ENCODE measurements at regions not wholly inside any gene's neighbourhood (a gene's known extent, or its start where the extent isn't known, plus 50 kb on each side); places are given as distances from the start of the nearest gene placed in this dataset.

GRCh38 chr5:143952809-143953208 lies 140.8 kb downstream of the HMHB1 start:
- Mint-ChIP-seq H3K36me3 (no peaks in the 10 kb centered on the region), H3K4me3 (no peak overlapping the region), H3K9me3 (peaks cover 13% of the 10 kb centered on the region), H3K27me3 (peaks cover 3% of the 10 kb centered on the region), H3K4me1 (ENCODE audit: unreplicated experiment) (no peaks in the 10 kb centered on the region), H3K27ac (no peak overlapping the region)
- TF ChIP-seq, protein P1, sequence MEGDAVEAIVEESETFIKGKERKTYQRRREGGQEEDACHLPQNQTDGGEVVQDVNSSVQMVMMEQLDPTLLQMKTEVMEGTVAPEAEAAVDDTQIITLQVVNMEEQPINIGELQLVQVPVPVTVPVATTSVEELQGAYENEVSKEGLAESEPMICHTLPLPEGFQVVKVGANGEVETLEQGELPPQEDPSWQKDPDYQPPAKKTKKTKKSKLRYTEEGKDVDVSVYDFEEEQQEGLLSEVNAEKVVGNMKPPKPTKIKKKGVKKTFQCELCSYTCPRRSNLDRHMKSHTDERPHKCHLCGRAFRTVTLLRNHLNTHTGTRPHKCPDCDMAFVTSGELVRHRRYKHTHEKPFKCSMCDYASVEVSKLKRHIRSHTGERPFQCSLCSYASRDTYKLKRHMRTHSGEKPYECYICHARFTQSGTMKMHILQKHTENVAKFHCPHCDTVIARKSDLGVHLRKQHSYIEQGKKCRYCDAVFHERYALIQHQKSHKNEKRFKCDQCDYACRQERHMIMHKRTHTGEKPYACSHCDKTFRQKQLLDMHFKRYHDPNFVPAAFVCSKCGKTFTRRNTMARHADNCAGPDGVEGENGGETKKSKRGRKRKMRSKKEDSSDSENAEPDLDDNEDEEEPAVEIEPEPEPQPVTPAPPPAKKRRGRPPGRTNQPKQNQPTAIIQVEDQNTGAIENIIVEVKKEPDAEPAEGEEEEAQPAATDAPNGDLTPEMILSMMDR (conservative IDR thresholded peaks at IDR 0.05) = no peak
- no peak for DNase-seq (ENCODE audit: extremely low spot score, unreplicated experiment)

DNA sequence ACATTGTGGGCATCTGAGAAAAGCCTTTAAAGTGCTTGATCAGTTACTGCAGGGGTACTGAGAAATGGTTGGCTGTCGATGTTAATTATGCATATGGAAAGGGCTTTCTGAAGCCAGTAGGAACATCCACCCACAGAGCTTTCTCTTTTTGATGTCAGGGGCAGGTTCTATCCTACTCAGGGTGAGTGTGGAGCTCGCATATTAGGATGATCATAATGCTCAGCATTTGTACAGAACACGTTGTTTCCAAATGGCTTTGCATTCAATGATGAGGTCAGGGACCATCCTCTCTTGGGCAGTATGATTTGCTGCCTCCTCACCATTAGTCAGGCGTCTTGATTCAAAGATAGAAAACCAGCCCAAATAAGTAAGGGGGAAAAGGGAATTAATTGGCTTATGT lies 141.9 kb downstream of the HMHB1 start:
- H3K27ac Mint-ChIP-seq = no peak overlapping the region
- H3K27me3 Mint-ChIP-seq = peaks cover 3% of the 10 kb centered on the region

GRCh38 chr5:143955141-143955540 lies 143.2 kb downstream of the HMHB1 start:
- H3K4me3 Mint-ChIP-seq = no peak overlapping the region

More for the DNA sequence above, 141.9 kb downstream of the HMHB1 start:
- Mint-ChIP-seq H3K9me3 (peaks cover 17% of the 10 kb centered on the region), H3K4me1 (ENCODE audit: unreplicated experiment) (no peaks in the 10 kb centered on the region), H3K4me3 (no peak overlapping the region), H3K36me3 (no peaks in the 10 kb centered on the region)
- no peak for DNase-seq (ENCODE audit: extremely low spot score, unreplicated experiment)
- TF ChIP-seq, protein P1 (conservative IDR thresholded peaks at IDR 0.05) = no peak

DNA sequence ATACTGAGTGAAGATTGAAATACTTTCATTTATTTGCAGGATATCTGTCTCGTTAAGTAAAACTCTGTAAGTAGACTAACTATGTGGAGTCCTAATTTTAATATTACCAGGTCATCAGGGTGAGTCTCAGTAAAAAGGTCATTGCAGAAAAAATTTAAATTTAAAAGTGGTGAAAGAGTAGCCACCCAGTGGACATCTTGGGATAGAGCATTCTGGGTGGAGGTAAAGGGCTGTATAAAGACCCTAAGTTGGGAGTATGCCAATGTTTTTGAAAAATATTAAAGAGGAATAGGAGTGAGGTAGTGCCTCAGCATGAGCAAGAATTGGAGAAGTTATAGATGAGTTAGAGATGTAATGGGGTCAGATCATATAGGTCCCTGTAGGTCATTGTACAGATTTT lies 145.5 kb downstream of the HMHB1 start:
- no peak for DNase-seq (ENCODE audit: extremely low spot score, unreplicated experiment)
- H3K27me3 Mint-ChIP-seq = peaks cover 3% of the 10 kb centered on the region
- H3K27ac Mint-ChIP-seq = no peak overlapping the region
- H3K9me3 Mint-ChIP-seq = peaks cover 12% of the 10 kb centered on the region
- no peaks in the 10 kb centered on the region for H3K4me1 Mint-ChIP-seq (ENCODE audit: unreplicated experiment)
- H3K36me3 Mint-ChIP-seq = no peaks in the 10 kb centered on the region
- H3K4me3 Mint-ChIP-seq = no peak overlapping the region
- TF ChIP-seq, protein P1 (conservative IDR thresholded peaks at IDR 0.05) = peak; percentile 68

More at GRCh38 chr5:143955141-143955540, 143.2 kb downstream of the HMHB1 start:
- no peaks in the 10 kb centered on the region for H3K36me3 Mint-ChIP-seq
- TF ChIP-seq, protein P1 (conservative IDR thresholded peaks at IDR 0.05) = no peak
- no peaks in the 10 kb centered on the region for H3K4me1 Mint-ChIP-seq (ENCODE audit: unreplicated experiment)
- peaks cover 3% of the 10 kb centered on the region for H3K27me3 Mint-ChIP-seq
- H3K9me3 Mint-ChIP-seq = peaks cover 12% of the 10 kb centered on the region
- no peak for DNase-seq (ENCODE audit: extremely low spot score, unreplicated experiment)
- H3K27ac Mint-ChIP-seq = no peak overlapping the region

- Mint-ChIP-seq H3K9me3 (peaks cover 12% of the 10 kb centered on the region), H3K4me3 (no peak overlapping the region), H3K27ac (no peak overlapping the region), H3K36me3 (no peaks in the 10 kb centered on the region), H3K4me1 (ENCODE audit: unreplicated experiment) (no peaks in the 10 kb centered on the region), H3K27me3 (no peaks in the 10 kb centered on the region)
- no peak for DNase-seq (ENCODE audit: extremely low spot score, unreplicated experiment)
- TF ChIP-seq, protein P1 (conservative IDR thresholded peaks at IDR 0.05) = no peak
These were observed 150.2 kb downstream of the HMHB1 start for GRCh38 chr5:143962201-143962600.

DNA sequence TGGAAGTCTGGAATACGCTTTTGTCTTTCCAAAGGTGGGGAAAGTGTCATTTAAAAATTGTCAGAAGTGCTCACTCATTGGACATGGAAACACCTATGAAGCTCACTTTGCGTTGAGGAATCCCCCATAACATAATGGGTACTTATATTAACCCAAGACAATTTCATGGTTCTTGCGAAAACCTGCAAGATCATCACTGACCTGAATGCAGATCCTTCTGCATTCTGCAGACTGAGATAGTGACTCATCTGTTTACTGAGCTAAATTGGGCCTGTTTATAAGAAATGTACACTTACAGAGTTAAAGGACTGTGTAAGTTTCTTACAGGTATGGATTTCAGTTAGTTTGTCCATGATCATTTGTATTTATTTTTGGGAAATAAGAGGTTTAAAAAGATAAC lies 153.0 kb downstream of the HMHB1 start:
- H3K27ac Mint-ChIP-seq = no peak overlapping the region
- no peak for DNase-seq (ENCODE audit: extremely low spot score, unreplicated experiment)

More for the DNA sequence above, 153.0 kb downstream of the HMHB1 start:
- Mint-ChIP-seq H3K4me3 (no peak overlapping the region), H3K4me1 (ENCODE audit: unreplicated experiment) (no peaks in the 10 kb centered on the region), H3K27me3 (no peaks in the 10 kb centered on the region), H3K36me3 (no peaks in the 10 kb centered on the region), H3K9me3 (no peaks in the 10 kb centered on the region)
- TF ChIP-seq, protein P1 (conservative IDR thresholded peaks at IDR 0.05) = no peak

All from type B pancreatic cell (in vitro differentiated cells).